NK-92 (cell line): ENCODE measurements at regions not wholly inside any gene's neighbourhood (a gene's known extent, or its start where the extent isn't known, plus 50 kb on each side); places are given as distances from the start of the nearest gene placed in this dataset.

Source experiments
- DNase-seq: peaks from one replicate; lab custom pipeline; 2025; ENCODE audit not compliant: unreplicated experiment; lab: John Stamatoyannopoulos, UW

DNA sequence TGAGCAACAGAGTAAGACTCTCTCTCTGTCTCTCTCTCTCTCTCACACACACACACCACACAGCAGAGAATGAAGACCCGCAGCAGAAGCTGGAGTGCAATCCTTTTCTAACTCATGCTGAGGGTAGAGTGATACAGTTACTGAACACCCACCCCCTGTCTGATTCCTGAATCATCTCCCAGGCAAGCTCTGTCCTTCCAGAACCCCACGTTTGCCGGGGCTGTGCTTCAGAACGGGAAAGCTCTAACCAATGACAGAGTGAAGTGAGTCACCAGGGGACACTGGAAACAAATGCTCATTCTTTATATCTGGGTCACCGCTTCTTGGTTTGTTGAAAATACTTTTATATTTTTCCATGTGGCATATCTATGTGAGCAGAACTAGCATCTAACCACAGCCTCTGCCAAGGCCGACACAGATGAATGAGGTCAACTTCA lies 553.7 kb upstream of the AMELY start:
- DNase-seq, result no peak

DNA sequence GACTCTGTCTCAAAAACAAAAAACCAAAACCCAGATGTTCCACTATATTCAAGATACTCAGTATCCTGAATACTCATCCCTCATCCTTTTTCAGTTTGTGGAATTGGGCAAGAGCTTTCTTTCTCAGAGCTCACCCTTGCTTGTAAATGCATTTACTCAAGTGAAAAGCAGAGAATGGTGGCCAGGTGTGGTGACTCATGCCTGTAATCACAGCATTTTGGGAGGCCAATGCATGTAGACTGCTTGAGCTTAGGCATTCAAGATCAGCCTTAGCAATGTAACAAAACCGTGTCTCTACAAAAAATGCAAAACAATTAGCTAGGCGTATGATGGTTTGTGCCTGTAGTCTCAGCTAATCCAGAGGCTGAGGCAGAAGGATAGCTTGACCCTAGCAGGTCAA lies 553.2 kb upstream of the AMELY start:
- DNase-seq, result no peak

DNA sequence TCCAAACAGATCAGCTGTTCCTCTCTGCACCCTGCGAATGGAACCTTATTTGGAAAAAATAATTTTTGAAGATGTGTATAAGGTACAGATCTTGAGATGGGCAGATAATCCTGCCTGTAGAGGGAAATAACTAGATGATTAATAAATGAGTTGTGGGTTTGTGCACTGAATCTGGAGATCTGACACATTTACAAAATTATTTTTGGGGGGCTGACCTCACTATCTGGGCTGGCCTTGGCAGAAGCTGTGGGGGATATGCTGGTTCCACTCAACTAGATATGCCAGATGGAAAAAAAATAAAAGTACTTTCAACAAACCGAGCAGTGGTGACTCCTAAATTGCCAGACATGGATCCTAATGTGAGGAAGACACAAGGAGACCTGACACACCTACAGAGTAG lies 552.2 kb upstream of the AMELY start:
- no peak for DNase-seq

DNA sequence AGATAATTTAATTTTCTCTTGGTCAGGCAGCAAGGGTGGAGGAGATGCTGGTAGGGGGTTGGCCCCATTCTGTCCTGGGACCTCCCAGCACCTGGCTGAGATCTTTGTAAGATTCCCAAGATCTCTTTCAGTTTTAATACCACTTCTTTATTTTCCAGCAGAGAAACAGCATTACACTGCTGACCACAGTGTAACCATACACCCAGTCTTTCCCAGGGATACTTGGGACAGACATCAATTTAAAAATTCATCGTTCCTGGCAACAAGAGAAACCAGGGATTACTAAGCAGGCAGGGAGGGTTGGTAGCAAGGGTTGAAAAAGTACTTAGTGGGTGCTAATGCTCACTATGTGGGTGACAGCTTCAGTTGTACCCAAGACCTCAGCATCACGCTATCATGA lies 551.6 kb upstream of the AMELY start:
- no peak for DNase-seq

DNA sequence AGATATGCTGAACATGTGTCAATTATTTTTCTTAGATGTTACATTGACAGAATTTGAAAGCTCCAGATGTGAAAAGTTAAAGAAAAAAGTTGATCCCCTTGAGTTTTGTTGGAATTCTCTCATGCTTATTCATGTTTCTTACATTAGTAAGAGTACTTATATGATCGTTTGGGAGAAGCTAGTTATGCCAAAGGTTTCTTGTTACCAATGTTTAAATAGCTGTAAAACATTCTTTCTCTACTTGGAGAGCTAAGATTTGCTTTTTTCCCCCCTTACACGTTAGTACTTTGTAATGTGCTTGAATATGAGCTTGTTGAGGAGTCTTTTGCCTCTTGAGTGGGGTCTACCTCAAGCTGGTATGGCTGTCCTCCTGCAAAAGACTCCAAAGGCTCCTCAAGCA lies 551.1 kb upstream of the AMELY start:
- DNase-seq, result no peak

DNA sequence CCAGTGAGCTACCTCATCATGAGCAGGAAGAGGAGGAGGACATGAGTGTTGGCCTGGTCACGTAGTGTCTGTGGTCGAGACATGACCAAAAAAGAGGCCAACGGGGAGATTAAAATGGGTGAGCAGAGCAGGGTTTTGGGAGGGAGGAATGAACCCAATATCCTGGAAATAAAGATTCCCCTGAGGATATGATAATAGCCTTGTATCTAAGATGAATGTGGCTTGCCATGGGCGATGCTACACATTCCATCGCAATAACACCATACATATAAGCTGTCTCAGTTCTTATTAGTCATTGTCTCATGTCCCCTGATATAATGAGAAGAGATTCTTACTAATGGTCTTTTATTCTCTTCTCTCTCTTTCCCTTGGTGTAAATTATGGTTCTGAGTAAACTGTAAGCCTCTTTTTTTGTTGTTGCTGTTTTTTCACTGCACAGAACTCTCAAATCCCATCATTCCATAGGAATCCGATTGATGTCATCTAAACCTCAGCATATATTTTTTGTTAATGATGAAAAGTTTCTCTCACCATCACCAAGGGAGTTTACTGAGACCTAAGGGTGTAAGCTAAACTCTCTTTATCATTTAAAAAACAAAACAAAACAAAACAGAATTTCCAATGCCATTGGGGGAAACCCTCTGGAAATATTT lies 550.4 kb upstream of the AMELY start:
- no peak for DNase-seq

DNA sequence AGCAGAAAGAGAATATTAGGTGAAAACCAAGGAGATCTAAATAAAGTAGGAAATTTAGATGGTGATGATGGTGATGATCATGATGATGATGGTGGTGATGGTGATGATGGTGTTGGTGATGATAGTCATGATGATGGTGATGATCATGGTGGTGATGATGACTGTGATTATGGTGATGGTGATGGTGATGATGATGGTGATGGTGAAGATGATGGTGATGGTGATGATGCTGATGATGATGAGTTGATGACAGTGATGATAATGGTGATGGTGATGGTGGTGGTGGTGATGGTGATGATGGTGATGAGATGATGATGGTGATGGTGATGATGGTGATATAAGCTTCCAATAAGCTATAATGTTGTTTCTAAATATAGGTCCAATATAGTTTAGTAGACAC lies 548.2 kb upstream of the AMELY start:
- no peak for DNase-seq

DNA sequence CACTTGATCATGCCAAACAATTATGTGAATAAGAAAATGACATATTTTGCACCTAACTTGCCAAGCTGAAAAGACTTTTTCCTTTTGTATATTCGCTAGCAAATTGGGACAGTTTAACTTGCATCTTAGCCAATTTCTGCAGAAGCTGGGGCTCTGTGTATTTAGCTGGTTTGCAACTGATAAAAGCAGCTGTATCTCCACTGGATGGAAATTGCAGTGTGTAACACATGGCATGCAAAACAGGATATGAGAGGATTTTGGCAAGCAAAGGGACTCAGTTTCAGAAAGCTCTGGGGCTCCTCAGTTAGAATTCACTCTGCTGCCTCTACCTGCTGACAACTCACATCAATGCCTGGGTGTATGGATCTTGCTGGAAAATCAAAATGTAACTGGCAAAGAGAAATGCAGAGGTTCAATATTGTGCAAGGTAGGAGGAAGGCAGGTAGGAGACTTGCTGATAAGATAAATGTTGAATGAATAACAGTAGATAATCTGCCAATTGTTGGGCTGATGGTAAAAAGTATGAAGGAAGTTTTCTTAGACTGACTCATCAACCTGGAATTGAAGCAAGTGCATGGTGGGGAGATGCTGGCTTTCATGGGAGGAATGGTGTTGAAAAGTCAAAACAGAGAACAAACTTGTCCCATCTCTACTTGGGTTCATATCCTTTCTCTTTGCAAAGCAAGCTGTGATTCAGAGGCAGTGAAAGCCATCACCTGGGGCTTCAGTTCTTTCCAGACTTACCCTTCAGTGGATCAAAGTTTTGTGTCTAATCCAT lies 546.9 kb upstream of the AMELY start:
- no peak for DNase-seq

DNA sequence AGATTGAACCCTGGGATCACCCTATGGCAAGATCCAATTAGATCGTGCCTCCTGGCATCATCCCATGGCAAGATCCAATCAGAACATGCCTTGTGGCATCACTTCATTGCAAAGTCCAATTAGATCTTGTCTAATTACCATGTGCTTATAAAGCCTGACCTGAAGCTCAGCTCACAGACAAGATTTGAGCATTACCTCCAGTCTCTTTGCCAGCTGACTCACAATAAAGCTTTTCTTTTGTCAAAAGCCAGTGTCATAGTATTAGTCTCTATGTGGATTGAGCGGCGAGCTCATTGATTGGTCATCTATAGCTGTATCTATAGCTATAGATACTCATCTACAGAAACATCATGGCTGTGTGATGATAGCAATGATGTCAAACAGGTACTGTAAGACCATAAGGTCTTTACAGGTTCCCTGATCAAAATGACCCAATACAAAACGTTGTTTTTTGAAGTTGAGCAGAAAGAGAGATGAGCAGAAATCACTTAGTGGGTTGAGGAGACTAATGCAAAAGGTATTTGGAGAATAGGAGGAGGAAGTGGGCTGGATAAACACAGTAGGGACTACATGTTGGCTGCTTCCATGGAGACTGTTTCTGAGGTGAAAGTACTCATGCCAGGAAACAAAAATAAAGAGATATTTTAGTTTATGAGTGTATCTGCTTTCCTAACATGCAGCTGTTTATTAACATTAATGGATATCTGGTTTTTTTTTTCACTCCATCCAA lies 545.9 kb upstream of the AMELY start:
- DNase-seq, result no peak

DNA sequence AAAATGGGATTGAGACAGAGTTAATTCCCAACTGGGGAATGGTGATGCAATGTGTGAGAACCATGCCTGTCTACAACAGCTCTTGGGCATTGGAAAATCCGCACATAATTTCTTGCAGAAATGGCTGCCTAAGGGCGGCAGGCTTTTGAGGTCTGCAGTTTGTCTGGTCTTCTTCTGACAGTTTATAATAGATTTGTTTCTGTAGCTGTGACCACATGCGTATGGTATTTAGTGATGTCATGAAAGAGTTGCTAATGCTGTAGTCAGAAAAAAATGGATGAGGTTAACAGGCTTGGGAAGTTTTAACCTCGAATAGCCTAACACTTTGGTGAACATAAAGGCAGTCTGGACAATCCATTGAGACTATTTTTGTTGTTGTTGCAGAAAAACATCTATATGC lies 544.1 kb upstream of the AMELY start:
- DNase-seq, result no peak

DNA sequence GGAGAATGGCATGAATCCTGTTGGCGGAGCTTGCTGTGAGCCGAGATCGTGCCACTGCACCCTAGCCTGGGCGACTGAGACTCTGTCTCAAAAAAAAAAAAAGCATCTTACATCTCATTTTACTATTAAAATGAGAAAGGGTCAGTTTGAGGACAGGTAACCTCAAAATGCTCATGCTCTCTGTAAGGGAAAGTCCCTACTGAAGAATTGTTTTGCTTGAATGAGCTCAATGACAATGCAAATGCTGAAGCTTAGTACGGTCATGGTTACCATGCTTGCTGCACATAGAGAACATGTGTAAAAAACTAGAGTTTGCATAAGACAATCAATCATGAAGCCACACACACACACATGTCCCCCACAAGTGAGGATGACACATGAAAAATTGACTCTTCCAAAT lies 541.8 kb upstream of the AMELY start:
- DNase-seq, result no peak

DNA sequence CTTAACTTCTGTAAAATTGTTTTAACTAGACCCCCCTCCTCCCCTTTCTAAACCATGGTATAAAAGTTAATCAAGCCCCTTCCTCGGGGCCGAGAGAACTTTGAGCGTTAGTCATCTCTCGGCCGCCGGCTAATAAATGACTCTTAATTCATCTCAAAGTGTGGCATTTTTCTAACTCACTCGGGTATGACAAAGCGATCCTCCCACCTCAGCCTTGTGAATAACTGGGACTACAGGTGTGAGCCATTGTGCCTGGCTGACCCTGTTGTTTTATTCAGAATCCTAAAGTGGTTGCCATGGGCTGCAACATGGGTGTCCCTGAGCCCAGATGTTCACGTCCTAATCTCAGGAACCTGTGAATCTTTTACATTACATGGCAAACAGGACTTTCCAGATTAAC lies 540.7 kb upstream of the AMELY start:
- DNase-seq, result no peak

DNA sequence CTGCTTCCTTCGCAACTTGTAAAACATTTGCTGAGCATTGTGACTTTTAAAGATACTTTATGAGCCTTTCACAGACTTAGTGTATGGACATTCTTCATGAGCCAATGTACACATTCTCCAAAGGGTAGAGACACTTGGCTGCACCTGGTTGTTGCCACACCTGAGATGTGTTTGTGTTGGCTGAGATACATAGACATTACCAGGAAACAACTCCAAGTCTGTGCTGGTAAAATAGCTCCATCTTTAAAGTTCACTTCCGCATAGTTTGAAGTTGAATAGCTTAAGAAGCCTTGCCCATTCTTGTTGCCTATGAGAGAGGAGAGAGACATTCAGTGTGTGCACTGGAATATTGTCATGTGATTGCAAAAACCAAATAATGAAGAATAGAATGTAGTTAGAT lies 538.3 kb upstream of the AMELY start:
- no peak for DNase-seq

DNA sequence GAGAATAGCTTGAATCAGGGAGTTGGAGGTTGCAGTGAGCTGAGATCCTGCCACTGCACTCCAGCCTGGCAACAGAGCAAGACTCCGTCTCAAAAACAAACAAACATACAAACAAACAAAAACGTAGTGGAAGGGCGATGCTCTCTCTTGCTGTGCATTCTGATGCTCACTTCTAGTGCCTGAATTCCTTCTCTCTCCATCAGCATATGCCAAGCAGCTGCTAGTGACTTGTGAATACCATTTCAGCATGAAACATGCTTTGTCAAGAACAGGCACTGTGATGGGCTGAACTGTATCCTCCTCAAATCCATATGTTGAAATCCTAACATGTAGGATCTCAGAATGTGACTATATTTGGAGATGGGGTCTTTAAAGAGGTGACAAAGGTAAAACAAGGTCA lies 537.1 kb upstream of the AMELY start:
- DNase-seq, result no peak

DNA sequence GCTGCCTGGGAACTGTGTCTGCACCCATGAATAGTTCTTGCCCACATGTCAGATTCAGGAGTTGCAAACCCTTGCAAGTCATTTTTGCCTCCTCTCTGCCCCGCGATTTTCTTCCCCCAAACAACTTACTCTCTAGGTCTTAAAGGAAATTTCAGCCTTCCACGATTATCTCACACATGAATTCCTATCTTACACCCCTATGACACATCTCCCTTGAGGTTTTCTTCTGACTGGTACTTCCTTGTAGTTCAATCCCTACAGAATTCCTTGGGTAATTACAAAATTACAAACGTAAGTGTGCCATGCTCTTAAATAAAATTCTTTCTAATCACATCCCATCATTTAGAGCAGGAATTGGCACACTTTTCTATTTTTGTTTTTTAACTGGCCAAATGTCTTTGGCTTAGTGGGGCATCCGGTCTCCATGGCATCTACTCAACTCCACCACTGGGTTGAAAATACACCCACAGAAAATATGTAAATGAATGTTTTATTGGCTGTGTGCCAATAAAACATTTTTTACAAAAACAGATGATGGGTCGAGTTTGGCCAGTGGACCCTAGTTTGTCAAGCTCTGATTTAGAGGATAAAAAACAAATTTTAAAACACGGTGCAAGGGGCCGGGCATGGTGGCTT lies 536.4 kb upstream of the AMELY start:
- no peak for DNase-seq

DNA sequence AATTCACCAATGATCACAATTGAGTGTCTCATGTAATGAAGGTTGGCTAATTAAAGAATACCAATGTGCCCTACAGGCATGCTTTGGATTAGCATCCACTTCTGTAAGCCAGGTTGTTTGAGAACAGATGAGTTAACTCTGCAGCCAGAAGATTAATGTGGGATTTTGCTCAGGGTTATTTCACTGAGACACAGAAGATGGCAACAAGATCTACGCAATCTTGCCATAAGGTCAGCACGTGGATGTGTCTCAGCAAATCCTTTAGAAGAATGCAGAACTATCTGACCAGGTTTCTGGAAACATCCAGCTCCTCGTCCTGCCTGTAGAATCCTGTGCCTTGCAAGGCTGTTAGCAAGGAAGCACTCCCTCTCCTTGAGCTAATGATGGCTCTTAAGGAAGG lies 532.6 kb upstream of the AMELY start:
- no peak for DNase-seq

DNA sequence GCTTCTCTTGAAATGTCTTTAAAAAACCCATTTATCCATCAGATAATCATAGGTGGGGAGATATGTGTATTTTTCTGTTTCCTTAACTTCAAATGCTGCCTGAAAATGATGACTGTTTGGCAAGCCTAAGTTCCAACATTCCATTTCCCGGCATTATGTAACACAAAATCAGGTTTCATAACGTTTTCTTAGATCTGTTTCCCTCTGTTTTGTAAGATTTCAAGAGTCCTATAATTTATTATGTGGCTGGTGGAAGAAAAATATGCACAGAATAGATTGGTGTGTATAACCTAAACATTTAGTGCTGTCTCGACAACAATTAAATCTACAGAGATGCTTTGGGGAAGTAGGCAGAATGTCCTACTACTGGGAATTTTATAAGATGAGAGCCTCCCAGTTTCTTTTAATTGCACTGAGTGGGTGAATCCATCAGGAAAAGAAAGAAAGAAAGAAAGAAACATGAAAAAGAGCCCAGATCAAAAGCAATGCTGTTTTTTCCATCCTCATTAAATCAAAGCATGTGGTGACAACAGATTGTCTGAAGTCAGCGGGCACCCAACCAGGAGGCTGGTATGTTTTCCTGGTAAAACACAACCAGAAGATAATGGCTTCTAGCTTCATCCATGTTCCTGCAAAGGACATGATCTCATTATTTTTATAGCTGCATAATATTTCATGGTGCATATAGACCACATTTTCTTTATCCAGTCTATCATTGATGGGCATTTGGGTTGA lies 529.4 kb upstream of the AMELY start:
- no peak for DNase-seq

DNA sequence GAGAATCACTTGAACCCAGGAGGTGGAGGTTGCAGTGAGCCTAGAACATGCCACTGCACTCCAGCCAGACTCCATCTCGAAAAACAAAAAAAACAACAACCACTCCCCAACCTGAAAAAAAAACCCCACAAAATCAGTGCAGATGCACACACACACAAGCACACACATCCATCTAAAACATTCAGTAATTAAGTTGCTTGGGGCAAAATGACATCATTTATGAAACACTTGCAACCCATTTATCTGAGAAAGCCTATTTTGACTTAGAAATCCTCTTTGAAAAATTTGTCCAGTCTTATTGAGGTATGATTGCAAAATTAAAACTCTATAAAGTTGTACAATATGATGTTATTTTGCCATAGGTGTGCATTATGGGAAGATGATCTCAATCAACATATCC lies 525.5 kb upstream of the AMELY start:
- DNase-seq, result no peak

DNA sequence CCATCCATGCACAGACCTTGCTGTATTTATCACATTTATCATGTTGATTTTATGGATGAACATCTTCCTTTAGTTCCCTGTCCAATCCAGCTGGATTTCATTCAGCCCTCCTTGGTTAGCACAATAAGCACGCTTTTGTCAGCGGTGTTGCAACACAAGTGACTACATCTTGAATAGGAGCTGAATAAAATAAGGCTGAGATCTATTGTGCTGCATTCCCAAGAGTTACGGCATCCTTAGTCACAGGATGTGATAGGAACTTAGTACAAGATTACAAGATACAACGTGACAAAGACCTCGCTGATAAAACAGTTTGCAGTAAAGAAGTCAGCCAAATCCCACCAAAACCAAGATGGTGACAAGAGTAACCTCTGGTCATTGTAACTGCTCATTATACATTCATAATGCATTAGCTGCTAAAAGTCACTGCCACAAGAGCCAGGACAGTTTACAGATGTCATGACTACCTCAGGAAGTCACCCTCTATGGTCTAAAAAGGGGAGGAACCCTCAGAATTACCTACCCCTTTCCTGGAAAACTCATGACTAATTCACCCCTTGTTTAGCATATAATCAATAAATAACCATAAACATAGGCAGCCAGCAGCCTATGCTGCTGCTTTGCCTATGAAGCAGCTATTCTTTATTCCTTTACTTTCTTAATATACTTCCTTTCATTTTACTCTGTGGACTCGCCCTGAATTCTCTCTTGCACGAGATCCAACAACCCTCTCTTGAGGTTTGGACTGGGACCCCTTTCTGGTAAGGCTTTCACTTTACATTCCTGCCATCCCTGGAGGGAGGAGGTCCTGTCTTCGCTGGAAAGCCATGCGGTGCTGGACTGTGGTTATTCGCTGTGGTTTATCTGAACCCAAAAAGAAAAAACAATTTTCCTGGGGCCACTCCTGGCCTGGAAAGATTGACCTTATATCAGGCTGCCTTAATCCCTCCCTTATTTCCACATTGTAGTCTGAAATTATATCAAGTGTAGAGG lies 522.6 kb upstream of the AMELY start:
- no peak for DNase-seq

DNA sequence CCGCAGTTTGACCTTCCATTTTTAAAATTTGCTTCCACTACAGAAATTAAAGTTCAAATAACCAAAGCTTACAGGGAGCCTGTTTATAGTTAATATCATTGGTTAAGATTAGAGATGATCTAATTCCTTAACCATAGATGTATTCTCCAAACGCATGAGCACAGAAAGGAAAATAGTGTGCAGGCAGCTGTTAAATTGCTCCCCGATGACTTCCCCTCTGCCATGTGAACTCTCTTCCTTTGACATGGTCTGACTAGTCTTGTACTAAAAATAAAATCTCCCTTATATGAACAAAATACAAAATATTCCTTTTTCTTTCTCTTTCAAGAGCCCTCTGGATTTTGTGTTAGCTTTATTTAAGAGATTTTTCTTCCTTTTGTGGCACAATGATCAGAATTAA lies 507.6 kb upstream of the AMELY start:
- DNase-seq, result no peak
